ENCODE measurements at regions not wholly inside any gene's neighbourhood (a gene's known extent, or its start where the extent isn't known, plus 50 kb on each side); places are given as distances from the start of the nearest gene placed in this dataset.
"Not testable (repeated sequence)": the region's sequence is repeated elsewhere in the genome, so short reads cannot be mapped to it uniquely, and the experiment has no call there.

DNA sequence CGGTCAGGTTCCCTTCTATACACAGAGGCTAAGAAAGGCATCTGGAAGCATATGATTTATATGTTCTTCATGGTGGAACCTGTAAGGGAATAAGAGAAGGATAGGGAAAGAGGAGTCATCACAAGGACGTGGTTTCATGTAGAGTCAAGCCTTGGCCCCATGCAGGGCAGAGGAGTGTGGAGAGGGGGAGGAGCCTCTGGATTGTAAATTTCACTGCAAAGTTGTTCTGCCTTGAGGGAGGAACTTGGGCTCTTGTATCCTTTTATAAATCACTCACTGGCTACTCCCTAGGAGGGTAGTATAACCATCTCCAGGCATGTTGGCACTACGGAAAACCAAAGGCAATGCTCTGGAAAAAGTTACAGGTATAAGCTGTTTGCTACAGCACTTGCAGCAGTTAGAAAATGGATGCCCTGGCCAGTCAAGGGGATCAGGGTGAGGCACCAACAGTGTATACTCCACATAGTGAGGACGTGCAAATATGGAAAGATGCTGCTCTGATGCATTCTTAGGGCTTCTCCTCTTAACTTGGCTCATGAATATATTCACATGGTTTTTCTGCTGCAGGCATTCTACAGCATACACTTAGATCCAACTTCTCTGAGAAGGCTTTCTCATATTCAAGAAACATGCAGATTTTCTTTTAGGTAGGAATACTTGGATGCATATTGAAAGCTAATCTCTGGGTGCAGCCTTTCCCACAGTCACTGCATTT lies 60.3 kb upstream of the ZNF81 start:
- Histone ChIP-seq H3K27ac (ENCODE audit: low read depth, low read length, poor library complexity, severe bottlenecking) (no peak overlapping the region), H3K4me3 (ENCODE audit: low read depth, low read length, poor library complexity, severe bottlenecking) (no peak overlapping the region), H3K4me1 (ENCODE audit: insufficient read depth, low read length, poor library complexity, severe bottlenecking) (no peaks in the 10 kb centered on the region), H3K9me3 (ENCODE audit: low read depth, low read length, poor library complexity, severe bottlenecking) (no peaks in the 10 kb centered on the region), H3K36me3 (ENCODE audit: insufficient read depth, low read length, poor library complexity, severe bottlenecking) (no peaks in the 10 kb centered on the region), H3K27me3 (replicated peaks; ENCODE audit: insufficient read depth, low read depth, low read length, poor library complexity) (no peaks in the 10 kb centered on the region)
- no TSS peak for BruUV-seq (replicated peaks)
- POLR2A ChIA-PET (ENCODE audit: low non-redundant PET): no interaction called here
- intact Hi-C loops (cut with micrococcal nuclease; ENCODE audit: unreplicated experiment): no loop called here
- CTCF ChIA-PET: no interaction called here
- no peak for DNase-seq (ENCODE audit: low spot score)
- no peak for TF ChIP-seq EZH2 (IDR thresholded peaks at IDR 0.05; ENCODE audit: borderline replicate concordance, low read depth, low read length, poor library complexity, severe bottlenecking)
- TF ChIP-seq, protein P1, sequence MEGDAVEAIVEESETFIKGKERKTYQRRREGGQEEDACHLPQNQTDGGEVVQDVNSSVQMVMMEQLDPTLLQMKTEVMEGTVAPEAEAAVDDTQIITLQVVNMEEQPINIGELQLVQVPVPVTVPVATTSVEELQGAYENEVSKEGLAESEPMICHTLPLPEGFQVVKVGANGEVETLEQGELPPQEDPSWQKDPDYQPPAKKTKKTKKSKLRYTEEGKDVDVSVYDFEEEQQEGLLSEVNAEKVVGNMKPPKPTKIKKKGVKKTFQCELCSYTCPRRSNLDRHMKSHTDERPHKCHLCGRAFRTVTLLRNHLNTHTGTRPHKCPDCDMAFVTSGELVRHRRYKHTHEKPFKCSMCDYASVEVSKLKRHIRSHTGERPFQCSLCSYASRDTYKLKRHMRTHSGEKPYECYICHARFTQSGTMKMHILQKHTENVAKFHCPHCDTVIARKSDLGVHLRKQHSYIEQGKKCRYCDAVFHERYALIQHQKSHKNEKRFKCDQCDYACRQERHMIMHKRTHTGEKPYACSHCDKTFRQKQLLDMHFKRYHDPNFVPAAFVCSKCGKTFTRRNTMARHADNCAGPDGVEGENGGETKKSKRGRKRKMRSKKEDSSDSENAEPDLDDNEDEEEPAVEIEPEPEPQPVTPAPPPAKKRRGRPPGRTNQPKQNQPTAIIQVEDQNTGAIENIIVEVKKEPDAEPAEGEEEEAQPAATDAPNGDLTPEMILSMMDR (conservative IDR thresholded peaks at IDR 0.05; ENCODE audit: low read depth, low read length): no peak

DNA sequence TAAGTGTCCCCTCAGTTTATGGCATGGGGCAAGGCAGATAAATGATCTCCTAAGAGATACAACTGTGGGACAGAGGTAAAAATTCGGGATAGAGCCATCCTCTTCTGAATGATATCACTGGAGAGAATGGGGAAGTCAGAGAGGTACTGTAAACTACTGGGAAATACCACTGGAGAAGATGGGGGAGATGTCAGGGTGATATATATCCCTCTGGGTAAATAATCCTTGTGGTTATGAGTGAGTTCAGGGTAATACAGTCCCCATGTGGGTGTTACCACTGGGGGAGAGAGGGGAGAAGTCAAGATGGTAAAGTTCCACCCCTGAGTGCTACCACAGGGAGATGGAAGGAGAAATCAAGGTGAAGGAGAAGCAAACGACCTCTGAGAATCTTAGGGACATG lies 63.9 kb upstream of the ZNF81 start:
- H3K9me3 ChIP-seq (ENCODE audit: low read depth, low read length, poor library complexity, severe bottlenecking): no peaks in the 10 kb centered on the region
- ChIA-PET POLR2A (ENCODE audit: low non-redundant PET) (no interaction called here), CTCF (no interaction called here)
- no peak for DNase-seq (ENCODE audit: low spot score)
- BruUV-seq (replicated peaks): no TSS peak
- H3K4me1 ChIP-seq (ENCODE audit: insufficient read depth, low read length, poor library complexity, severe bottlenecking): no peaks in the 10 kb centered on the region
- no peaks in the 10 kb centered on the region for H3K27me3 ChIP-seq (replicated peaks; ENCODE audit: insufficient read depth, low read depth, low read length, poor library complexity)
- no peak overlapping the region for H3K4me3 ChIP-seq (ENCODE audit: low read depth, low read length, poor library complexity, severe bottlenecking)
- intact Hi-C loops (cut with micrococcal nuclease; ENCODE audit: unreplicated experiment): no loop called here
- H3K36me3 ChIP-seq (ENCODE audit: insufficient read depth, low read length, poor library complexity, severe bottlenecking): no peaks in the 10 kb centered on the region
- no peak for TF ChIP-seq EZH2 (IDR thresholded peaks at IDR 0.05; ENCODE audit: borderline replicate concordance, low read depth, low read length, poor library complexity, severe bottlenecking)
- TF ChIP-seq, protein P1 (conservative IDR thresholded peaks at IDR 0.05; ENCODE audit: low read depth, low read length): no peak
- H3K27ac ChIP-seq (ENCODE audit: low read depth, low read length, poor library complexity, severe bottlenecking): no peak overlapping the region

DNA sequence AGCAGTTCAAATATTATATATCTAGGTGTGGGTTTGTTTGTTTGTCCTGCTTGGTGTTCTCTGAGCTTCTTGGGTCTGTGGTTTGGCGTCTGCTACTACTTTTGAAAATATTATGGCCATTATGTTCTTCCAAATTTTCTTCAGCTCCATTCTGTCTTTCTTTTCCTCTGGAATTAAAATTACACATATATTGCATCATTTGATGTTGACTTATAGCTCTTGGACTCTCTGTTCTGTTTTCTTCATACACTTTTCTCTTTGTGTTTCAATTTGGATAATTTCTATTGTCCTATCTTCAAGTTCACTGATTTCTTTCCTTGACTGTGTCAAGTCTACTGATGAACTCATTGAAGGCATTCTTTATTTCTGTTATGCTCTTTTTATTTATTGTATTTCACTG lies 65.2 kb upstream of the ZNF81 start:
- POLR2A ChIA-PET (ENCODE audit: low non-redundant PET): no interaction called here
- Histone ChIP-seq H3K4me1 (ENCODE audit: insufficient read depth, low read length, poor library complexity, severe bottlenecking) (no peaks in the 10 kb centered on the region), H3K27me3 (replicated peaks; ENCODE audit: insufficient read depth, low read depth, low read length, poor library complexity) (no peaks in the 10 kb centered on the region), H3K27ac (ENCODE audit: low read depth, low read length, poor library complexity, severe bottlenecking) (no peak overlapping the region), H3K9me3 (ENCODE audit: low read depth, low read length, poor library complexity, severe bottlenecking) (no peaks in the 10 kb centered on the region), H3K36me3 (ENCODE audit: insufficient read depth, low read length, poor library complexity, severe bottlenecking) (no peaks in the 10 kb centered on the region), H3K4me3 (ENCODE audit: low read depth, low read length, poor library complexity, severe bottlenecking) (no peak overlapping the region)
- BruUV-seq (replicated peaks): no TSS peak
- no peak for DNase-seq (ENCODE audit: low spot score)
- intact Hi-C loops (cut with micrococcal nuclease; ENCODE audit: unreplicated experiment): no loop called here
- CTCF ChIA-PET: no interaction called here
- no peak for TF ChIP-seq EZH2 (IDR thresholded peaks at IDR 0.05; ENCODE audit: borderline replicate concordance, low read depth, low read length, poor library complexity, severe bottlenecking)
- TF ChIP-seq, protein P1 (conservative IDR thresholded peaks at IDR 0.05; ENCODE audit: low read depth, low read length): no peak

DNA sequence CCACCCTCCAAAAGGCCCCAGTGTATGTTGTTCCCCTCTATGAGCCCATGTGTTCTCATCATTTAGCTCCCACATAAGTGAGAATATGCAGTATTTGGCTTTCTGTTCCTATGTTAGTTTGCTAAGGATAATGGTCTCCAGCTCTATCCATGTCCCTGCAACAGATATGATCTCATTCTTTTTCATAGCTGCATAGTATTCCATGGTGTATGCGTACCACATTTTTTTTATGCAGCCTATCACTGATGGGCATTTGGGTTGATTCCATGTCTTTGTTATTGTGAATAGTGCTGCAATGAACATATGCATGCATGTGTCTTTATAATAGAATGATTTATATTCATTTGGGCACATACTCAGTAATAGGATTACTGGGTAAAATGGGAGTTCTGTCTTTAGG lies 73.9 kb upstream of the ZNF81 start:
- H3K36me3 ChIP-seq (ENCODE audit: insufficient read depth, low read length, poor library complexity, severe bottlenecking); H3K4me1 ChIP-seq (ENCODE audit: insufficient read depth, low read length, poor library complexity, severe bottlenecking); H3K9me3 ChIP-seq (ENCODE audit: low read depth, low read length, poor library complexity, severe bottlenecking); DNase-seq (ENCODE audit: low spot score); H3K27ac ChIP-seq (ENCODE audit: low read depth, low read length, poor library complexity, severe bottlenecking); H3K4me3 ChIP-seq (ENCODE audit: low read depth, low read length, poor library complexity, severe bottlenecking); POLR2A ChIA-PET (ENCODE audit: low non-redundant PET); H3K27me3 ChIP-seq (replicated peaks; ENCODE audit: insufficient read depth, low read depth, low read length, poor library complexity); CTCF ChIA-PET; BruUV-seq (replicated peaks); intact Hi-C loops (cut with micrococcal nuclease; ENCODE audit: unreplicated experiment): not testable (repeated sequence)
